ENCODE measurements at regions not wholly inside any gene's neighbourhood (a gene's known extent, or its start where the extent isn't known, plus 50 kb on each side); places are given as distances from the start of the nearest gene placed in this dataset.

DNA sequence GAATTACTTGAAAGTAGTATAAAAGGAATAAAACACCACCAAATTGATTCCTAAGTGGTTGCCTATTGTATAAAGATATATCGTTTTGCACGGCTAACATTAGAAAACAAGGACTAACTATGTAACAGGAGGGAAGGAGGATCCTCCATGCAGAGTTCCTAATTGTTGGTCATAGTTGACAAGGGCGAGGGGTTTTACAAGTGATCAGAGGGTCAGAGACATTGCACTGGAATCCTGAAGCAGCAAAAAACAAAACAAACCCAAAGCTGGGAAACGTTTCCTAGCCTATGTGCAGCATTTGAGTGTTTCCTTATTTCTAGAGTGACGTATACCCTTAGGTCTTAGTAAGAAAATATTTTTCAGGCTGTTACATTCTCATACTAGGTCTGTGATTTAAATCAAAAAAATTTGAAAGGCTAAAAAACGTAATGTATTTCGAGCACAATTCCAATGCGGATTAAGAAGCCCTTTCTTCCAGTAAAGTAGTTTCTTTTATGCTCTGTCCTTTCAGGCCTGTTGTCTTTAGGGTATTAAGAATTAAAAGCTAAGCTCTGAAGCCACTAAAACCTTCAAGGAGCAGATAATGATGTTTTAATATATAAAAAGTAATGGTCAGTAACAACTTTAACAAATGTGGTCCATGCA is 373.8 kb upstream of the MMS22L start:
- TF ChIP-seq POLR2A (IDR thresholded peaks at IDR 0.05), result no peak
- TF ChIP-seq EP300 (IDR thresholded peaks at IDR 0.05), result no peak
- TF ChIP-seq, protein P1, sequence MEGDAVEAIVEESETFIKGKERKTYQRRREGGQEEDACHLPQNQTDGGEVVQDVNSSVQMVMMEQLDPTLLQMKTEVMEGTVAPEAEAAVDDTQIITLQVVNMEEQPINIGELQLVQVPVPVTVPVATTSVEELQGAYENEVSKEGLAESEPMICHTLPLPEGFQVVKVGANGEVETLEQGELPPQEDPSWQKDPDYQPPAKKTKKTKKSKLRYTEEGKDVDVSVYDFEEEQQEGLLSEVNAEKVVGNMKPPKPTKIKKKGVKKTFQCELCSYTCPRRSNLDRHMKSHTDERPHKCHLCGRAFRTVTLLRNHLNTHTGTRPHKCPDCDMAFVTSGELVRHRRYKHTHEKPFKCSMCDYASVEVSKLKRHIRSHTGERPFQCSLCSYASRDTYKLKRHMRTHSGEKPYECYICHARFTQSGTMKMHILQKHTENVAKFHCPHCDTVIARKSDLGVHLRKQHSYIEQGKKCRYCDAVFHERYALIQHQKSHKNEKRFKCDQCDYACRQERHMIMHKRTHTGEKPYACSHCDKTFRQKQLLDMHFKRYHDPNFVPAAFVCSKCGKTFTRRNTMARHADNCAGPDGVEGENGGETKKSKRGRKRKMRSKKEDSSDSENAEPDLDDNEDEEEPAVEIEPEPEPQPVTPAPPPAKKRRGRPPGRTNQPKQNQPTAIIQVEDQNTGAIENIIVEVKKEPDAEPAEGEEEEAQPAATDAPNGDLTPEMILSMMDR (IDR thresholded peaks at IDR 0.05), result no peak
- no peak for TF ChIP-seq POLR2AphosphoS5 (IDR thresholded peaks at IDR 0.05)
- H3K4me3 ChIP-seq, result no peak overlapping the region
- DNase-seq (ENCODE audit: low spot score in 2 of 2), result no peak
- 64% methylated on average over 8 of the region's 8 CpGs for WGBS
- H3K9me3 ChIP-seq, result no peaks in the 10 kb centered on the region
- no peaks in the 10 kb centered on the region for H3K27me3 ChIP-seq
- no peaks in the 10 kb centered on the region for H3K36me3 ChIP-seq
- H3K4me1 ChIP-seq, result no peaks in the 10 kb centered on the region
- H3K27ac ChIP-seq, result no peak overlapping the region

DNA sequence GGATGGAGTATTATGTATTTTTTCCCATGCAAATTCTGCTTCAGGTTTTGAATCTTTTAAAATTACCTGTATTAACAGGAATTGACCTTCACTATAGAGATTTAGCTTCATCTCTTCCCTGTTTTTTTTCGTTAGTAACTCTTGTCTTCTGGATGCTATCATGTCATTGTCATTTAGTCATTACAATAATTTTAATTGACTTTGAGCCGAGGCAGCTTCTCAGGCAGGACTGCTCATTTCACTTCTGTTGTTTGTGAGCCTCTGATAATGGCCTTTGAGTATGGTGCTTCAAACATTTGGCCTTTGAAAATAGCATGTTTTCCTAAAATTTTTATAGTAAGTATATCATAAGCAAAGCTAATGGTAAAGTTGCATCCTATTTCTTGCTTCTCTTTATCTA is 375.1 kb upstream of the MMS22L start:
- no peak overlapping the region for H3K4me3 ChIP-seq
- no peak for DNase-seq (ENCODE audit: low spot score in 2 of 2)
- no peaks in the 10 kb centered on the region for H3K4me1 ChIP-seq
- TF ChIP-seq POLR2A (IDR thresholded peaks at IDR 0.05) (no peak), POLR2AphosphoS5 (IDR thresholded peaks at IDR 0.05) (no peak), EP300 (IDR thresholded peaks at IDR 0.05) (no peak)
- TF ChIP-seq, protein P1 (IDR thresholded peaks at IDR 0.05), result no peak
- H3K27me3 ChIP-seq, result no peaks in the 10 kb centered on the region
- no peaks in the 10 kb centered on the region for H3K36me3 ChIP-seq
- 40% methylated on average over 2 of the region's 2 CpGs for WGBS
- no peak overlapping the region for H3K27ac ChIP-seq
- H3K9me3 ChIP-seq, result no peaks in the 10 kb centered on the region

DNA sequence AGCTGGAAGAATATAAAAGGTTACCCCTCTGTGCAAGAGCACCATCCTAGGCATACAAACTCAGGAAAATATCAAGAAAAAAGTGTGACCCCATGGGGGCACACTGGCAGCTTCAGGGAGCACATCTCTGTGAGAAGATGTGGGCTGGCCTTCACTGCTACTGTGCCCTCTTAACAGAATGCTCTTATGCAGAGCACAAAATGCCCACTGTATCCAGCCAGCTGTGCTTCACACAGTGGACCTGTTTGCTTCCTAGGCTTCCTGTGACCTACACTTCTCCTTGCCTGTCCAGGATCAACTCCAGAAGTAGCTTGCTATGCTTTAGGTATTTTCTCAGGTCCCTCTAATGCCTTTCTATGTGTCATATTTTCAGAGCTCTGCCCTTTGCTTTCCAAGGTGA is 380.2 kb upstream of the MMS22L start:
- no peaks in the 10 kb centered on the region for H3K4me1 ChIP-seq
- TF ChIP-seq POLR2A (IDR thresholded peaks at IDR 0.05) (no peak), EP300 (IDR thresholded peaks at IDR 0.05) (no peak), POLR2AphosphoS5 (IDR thresholded peaks at IDR 0.05) (no peak)
- TF ChIP-seq, protein P1 (IDR thresholded peaks at IDR 0.05), result no peak
- H3K27ac ChIP-seq, result no peak overlapping the region
- no peaks in the 10 kb centered on the region for H3K27me3 ChIP-seq
- no peak overlapping the region for H3K4me3 ChIP-seq
- no peaks in the 10 kb centered on the region for H3K9me3 ChIP-seq
- DNase-seq (ENCODE audit: low spot score in 2 of 2), result no peak
- H3K36me3 ChIP-seq, result no peaks in the 10 kb centered on the region

DNA sequence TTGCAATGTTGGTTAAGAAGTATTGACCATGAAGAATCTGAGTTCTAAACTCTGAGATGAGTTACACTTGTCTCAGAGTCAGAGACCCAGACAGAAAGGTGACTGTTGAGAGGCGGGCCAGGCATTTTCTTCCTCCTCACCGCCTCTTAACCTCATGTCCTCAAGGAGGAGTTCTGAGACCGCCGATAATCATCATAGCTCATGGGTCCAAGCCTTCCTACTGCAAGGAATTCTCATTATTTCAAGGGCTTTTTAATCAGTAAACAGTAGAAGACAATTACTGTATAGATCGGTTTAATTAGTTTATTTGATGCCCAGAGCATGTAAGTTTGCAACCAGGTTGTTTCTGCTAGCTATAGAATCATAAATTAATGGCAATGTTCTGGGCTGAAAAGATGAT is 382.4 kb upstream of the MMS22L start:
- no peak overlapping the region for H3K27ac ChIP-seq

DNA sequence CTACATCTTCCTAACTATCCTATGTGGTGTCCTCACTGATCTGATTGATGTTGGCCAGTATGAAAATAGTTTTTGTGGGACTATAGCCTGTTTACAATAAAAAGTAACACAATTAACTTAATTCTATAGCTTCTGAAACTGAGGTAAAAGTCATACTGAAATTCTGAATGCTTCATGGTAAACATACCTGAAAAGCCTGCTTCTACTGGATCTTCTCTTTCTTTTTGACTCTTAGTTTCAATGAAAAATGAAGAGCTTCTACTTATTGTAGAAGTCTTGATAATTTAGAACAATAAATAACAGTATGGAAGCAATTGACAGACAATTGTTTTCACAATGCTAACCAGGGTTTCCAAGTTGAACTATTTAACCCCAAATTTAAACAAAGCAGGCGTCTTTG is 383.9 kb upstream of the MMS22L start:
- H3K9me3 ChIP-seq, result no peaks in the 10 kb centered on the region
- no peak for DNase-seq (ENCODE audit: low spot score in 2 of 2)
- no peak for TF ChIP-seq POLR2AphosphoS5 (IDR thresholded peaks at IDR 0.05)
- TF ChIP-seq, protein P1 (IDR thresholded peaks at IDR 0.05), result no peak
- no peak for TF ChIP-seq POLR2A (IDR thresholded peaks at IDR 0.05)
- TF ChIP-seq EP300 (IDR thresholded peaks at IDR 0.05), result no peak
- 77% methylated on average over 1 of the region's 1 CpG for WGBS
- peaks cover 6% of the 10 kb centered on the region for H3K4me1 ChIP-seq
- no peak overlapping the region for H3K27ac ChIP-seq
- H3K36me3 ChIP-seq, result no peaks in the 10 kb centered on the region
- H3K27me3 ChIP-seq, result no peaks in the 10 kb centered on the region
- H3K4me3 ChIP-seq, result no peak overlapping the region

More for the DNA sequence above, 382.4 kb upstream of the MMS22L start:
- Histone ChIP-seq H3K4me3 (no peak overlapping the region), H3K27me3 (no peaks in the 10 kb centered on the region), H3K36me3 (no peaks in the 10 kb centered on the region), H3K9me3 (no peaks in the 10 kb centered on the region), H3K4me1 (peaks cover 6% of the 10 kb centered on the region)
- TF ChIP-seq, protein P1 (IDR thresholded peaks at IDR 0.05), result no peak
- TF ChIP-seq POLR2A (IDR thresholded peaks at IDR 0.05), result no peak
- no peak for TF ChIP-seq EP300 (IDR thresholded peaks at IDR 0.05)
- 89% methylated on average over 5 of the region's 5 CpGs for WGBS
- DNase-seq (ENCODE audit: low spot score in 2 of 2), result no peak
